ENCODE measurements at regions not wholly inside any gene's neighbourhood (a gene's known extent, or its start where the extent isn't known, plus 50 kb on each side); places are given as distances from the start of the nearest gene placed in this dataset.

- no peak for DNase-seq (ENCODE audit: extremely low read depth in 1 of 2, low read depth in 1 of 2)
Observed at GRCh38 chr12:97082029-97082428, 175.0 kb downstream of the NEDD1 start.

GRCh38 chr12:97093187-97093683, 186.2 kb downstream of the NEDD1 start:
- DNase-seq (ENCODE audit: extremely low read depth in 1 of 2, low read depth in 1 of 2) = no peak

GRCh38 chr12:97097734-97098133, 190.7 kb downstream of the NEDD1 start:
- DNase-seq (ENCODE audit: extremely low read depth in 1 of 2, low read depth in 1 of 2) = no peak

- no peak for DNase-seq (ENCODE audit: extremely low read depth in 1 of 2, low read depth in 1 of 2)
Observed at GRCh38 chr12:97109441-97109840, 202.4 kb downstream of the NEDD1 start.

GRCh38 chr12:97112136-97112535, 205.1 kb downstream of the NEDD1 start:
- DNase-seq (ENCODE audit: extremely low read depth in 1 of 2, low read depth in 1 of 2) = no peak

- DNase-seq (ENCODE audit: extremely low read depth in 1 of 2, low read depth in 1 of 2) = no peak
Observed at GRCh38 chr12:97118796-97119375, 211.8 kb downstream of the NEDD1 start.

GRCh38 chr12:97127061-97127460, 220.0 kb downstream of the NEDD1 start:
- DNase-seq (ENCODE audit: extremely low read depth in 1 of 2, low read depth in 1 of 2) = no peak

- no peak for DNase-seq (ENCODE audit: extremely low read depth in 1 of 2, low read depth in 1 of 2)
Observed at GRCh38 chr12:97131220-97131981, 224.3 kb downstream of the NEDD1 start.

GRCh38 chr12:97132270-97132669, 225.2 kb downstream of the NEDD1 start:
- no peak for DNase-seq (ENCODE audit: extremely low read depth in 1 of 2, low read depth in 1 of 2)

- DNase-seq (ENCODE audit: extremely low read depth in 1 of 2, low read depth in 1 of 2) = no peak
Observed at GRCh38 chr12:97134495-97134894, 227.4 kb downstream of the NEDD1 start.

- no peak for DNase-seq (ENCODE audit: extremely low read depth in 1 of 2, low read depth in 1 of 2)
Observed at GRCh38 chr12:97140355-97140754, 233.3 kb downstream of the NEDD1 start.

- DNase-seq (ENCODE audit: extremely low read depth in 1 of 2, low read depth in 1 of 2) = no peak
Observed at GRCh38 chr12:97142737-97143410, 235.8 kb downstream of the NEDD1 start.

GRCh38 chr12:97148941-97149559, 242.0 kb downstream of the NEDD1 start:
- peak in 1 of 2 donors; percentile 3 for DNase-seq (ENCODE audit: extremely low read depth in 1 of 2, low read depth in 1 of 2)

GRCh38 chr12:97151481-97151880, 244.4 kb downstream of the NEDD1 start:
- DNase-seq (ENCODE audit: extremely low read depth in 1 of 2, low read depth in 1 of 2) = no peak

- DNase-seq (ENCODE audit: extremely low read depth in 1 of 2, low read depth in 1 of 2) = no peak
Observed at GRCh38 chr12:97159377-97159776, 252.3 kb downstream of the NEDD1 start.

- DNase-seq (ENCODE audit: extremely low read depth in 1 of 2, low read depth in 1 of 2) = no peak
Observed at GRCh38 chr12:97160277-97160676, 253.2 kb downstream of the NEDD1 start.

- DNase-seq (ENCODE audit: extremely low read depth in 1 of 2, low read depth in 1 of 2) = no peak
Observed at GRCh38 chr12:97162173-97162572, 255.1 kb downstream of the NEDD1 start.

- no peak for DNase-seq (ENCODE audit: extremely low read depth in 1 of 2, low read depth in 1 of 2)
Observed at GRCh38 chr12:97164936-97165335, 257.9 kb downstream of the NEDD1 start.

- no peak for DNase-seq (ENCODE audit: extremely low read depth in 1 of 2, low read depth in 1 of 2)
Observed at GRCh38 chr12:97167598-97167997, 260.5 kb downstream of the NEDD1 start.

GRCh38 chr12:97168804-97169203, 261.7 kb downstream of the NEDD1 start:
- no peak for DNase-seq (ENCODE audit: extremely low read depth in 1 of 2, low read depth in 1 of 2)

GRCh38 chr12:97169889-97170567, 263.0 kb downstream of the NEDD1 start:
- no peak for DNase-seq (ENCODE audit: extremely low read depth in 1 of 2, low read depth in 1 of 2)

Measured in activated CD8-positive, alpha-beta memory T cell treated with anti-CD3 and anti-CD28 coated beads for 1 hour (primary cell).